Breast epithelium (tissue), 3 donors: ENCODE measurements at regions not wholly inside any gene's neighbourhood (a gene's known extent, or its start where the extent isn't known, plus 50 kb on each side); places are given as distances from the start of the nearest gene placed in this dataset.

Experiments
- POLR2A ChIP-seq: fragments of 450-650 bp; IDR thresholded peaks from one replicate; pipeline ENCODE4 v1.6.1; 2016; ENCODE audit warnings: antibody characterized with exemption, mild to moderate bottlenecking, moderate library complexity
- POLR2AphosphoS5 ChIP-seq, 3 donors: sonication (generic); formaldehyde crosslinking; IDR thresholded peaks; one replicate each; pipeline ENCODE4 v1.6.1; 2017; ENCODE audit warnings: antibody characterized with exemption in 3 of 3
- TF ChIP-seq, protein P1 (sequence below), 3 donors: fragments of 450-650 bp; IDR thresholded peaks; one replicate each; pipeline ENCODE4 v1.5.1; 2016 to 2017; ENCODE audit warnings: antibody characterized with exemption in 3 of 3, mild to moderate bottlenecking in 3 of 3, moderate library complexity in 3 of 3

DNA sequence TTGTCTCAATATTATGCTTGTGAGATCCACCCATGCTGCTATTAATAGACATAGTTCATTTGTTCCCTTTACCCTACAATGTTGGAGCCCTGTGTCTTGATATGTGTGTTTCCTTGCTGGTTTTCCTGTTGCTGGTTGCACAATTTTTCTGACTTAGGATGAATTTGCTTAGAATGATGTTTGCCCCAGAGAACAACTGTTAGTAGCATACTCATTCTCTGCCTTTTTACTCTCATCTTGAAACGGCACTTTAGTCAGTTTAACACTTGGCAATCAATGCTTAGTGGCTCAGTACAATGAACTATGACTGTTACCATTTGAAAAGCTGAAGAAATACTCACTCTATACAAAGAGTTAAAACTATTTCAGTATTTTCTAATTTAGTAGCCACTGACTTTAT is 158.8 kb upstream of the NDST4 start:
- TF ChIP-seq, protein P1, sequence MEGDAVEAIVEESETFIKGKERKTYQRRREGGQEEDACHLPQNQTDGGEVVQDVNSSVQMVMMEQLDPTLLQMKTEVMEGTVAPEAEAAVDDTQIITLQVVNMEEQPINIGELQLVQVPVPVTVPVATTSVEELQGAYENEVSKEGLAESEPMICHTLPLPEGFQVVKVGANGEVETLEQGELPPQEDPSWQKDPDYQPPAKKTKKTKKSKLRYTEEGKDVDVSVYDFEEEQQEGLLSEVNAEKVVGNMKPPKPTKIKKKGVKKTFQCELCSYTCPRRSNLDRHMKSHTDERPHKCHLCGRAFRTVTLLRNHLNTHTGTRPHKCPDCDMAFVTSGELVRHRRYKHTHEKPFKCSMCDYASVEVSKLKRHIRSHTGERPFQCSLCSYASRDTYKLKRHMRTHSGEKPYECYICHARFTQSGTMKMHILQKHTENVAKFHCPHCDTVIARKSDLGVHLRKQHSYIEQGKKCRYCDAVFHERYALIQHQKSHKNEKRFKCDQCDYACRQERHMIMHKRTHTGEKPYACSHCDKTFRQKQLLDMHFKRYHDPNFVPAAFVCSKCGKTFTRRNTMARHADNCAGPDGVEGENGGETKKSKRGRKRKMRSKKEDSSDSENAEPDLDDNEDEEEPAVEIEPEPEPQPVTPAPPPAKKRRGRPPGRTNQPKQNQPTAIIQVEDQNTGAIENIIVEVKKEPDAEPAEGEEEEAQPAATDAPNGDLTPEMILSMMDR (IDR thresholded peaks at IDR 0.05): no peak
- TF ChIP-seq POLR2A (no peak), POLR2AphosphoS5 (IDR thresholded peaks at IDR 0.05) (no peak)
